ENCODE measurements at regions not wholly inside any gene's neighbourhood (a gene's known extent, or its start where the extent isn't known, plus 50 kb on each side); places are given as distances from the start of the nearest gene placed in this dataset.
A peak's percentile ranks its signal among the peaks of the same experiment; 100 is the strongest.
"Not testable (repeated sequence)": the region's sequence is repeated elsewhere in the genome, so short reads cannot be mapped to it uniquely, and the experiment has no call there.

GRCh38 chr11:37978647-37979046 lies 1380.6 kb upstream of the RAG2 start:
- Histone ChIP-seq H3K27me3 (no peaks in the 10 kb centered on the region), H3K9me3 (ENCODE audit: low read depth) (no peaks in the 10 kb centered on the region), H3K27ac (peak overlapping the region; percentile 37), H3K4me1 (ENCODE audit: low read depth) (peaks cover 24% of the 10 kb centered on the region), H3K4me3 (no peak overlapping the region), H3K36me3 (no peaks in the 10 kb centered on the region)
- peak; percentile 64 to 85 for DNase-seq (ENCODE audit: low read depth in 1 of 2, low spot score in 1 of 2)
- no peak for TF ChIP-seq CTCF (IDR thresholded peaks at IDR 0.05; ENCODE audit: low read depth, low read length)

- no peak overlapping the region for H3K27ac ChIP-seq
- H3K4me3 ChIP-seq: no peak overlapping the region
- no peaks in the 10 kb centered on the region for H3K36me3 ChIP-seq
- H3K27me3 ChIP-seq: no peaks in the 10 kb centered on the region
- no peaks in the 10 kb centered on the region for H3K9me3 ChIP-seq (ENCODE audit: low read depth)
- peak in 1 of 2 donors; percentile 17 for DNase-seq (ENCODE audit: low read depth in 1 of 2, low spot score in 1 of 2)
- peaks cover 9% of the 10 kb centered on the region for H3K4me1 ChIP-seq (ENCODE audit: low read depth)
- no peak for TF ChIP-seq CTCF (IDR thresholded peaks at IDR 0.05; ENCODE audit: low read depth, low read length)
Measured at GRCh38 chr11:37973941-37974340, 1375.9 kb upstream of the RAG2 start.

GRCh38 chr11:37972691-37973090 lies 1374.7 kb upstream of the RAG2 start:
- DNase-seq (ENCODE audit: low read depth in 1 of 2, low spot score in 1 of 2): peak in 1 of 2 donors; percentile 82
- no peaks in the 10 kb centered on the region for H3K4me1 ChIP-seq (ENCODE audit: low read depth)
- no peak for TF ChIP-seq CTCF (IDR thresholded peaks at IDR 0.05; ENCODE audit: low read depth, low read length)
- H3K27ac ChIP-seq: no peak overlapping the region
- H3K27me3 ChIP-seq: no peaks in the 10 kb centered on the region
- H3K36me3 ChIP-seq: no peaks in the 10 kb centered on the region
- no peak overlapping the region for H3K4me3 ChIP-seq
- no peaks in the 10 kb centered on the region for H3K9me3 ChIP-seq (ENCODE audit: low read depth)

GRCh38 chr11:37969336-37969735 lies 1371.3 kb upstream of the RAG2 start:
- not testable (repeated sequence) for H3K4me1 ChIP-seq (ENCODE audit: low read depth)

GRCh38 chr11:37968148-37968547 lies 1370.1 kb upstream of the RAG2 start:
- H3K9me3 ChIP-seq (ENCODE audit: low read depth): no peaks in the 10 kb centered on the region
- no peak overlapping the region for H3K27ac ChIP-seq
- no peaks in the 10 kb centered on the region for H3K4me1 ChIP-seq (ENCODE audit: low read depth)
- DNase-seq (ENCODE audit: low read depth in 1 of 2, low spot score in 1 of 2): no peak
- no peaks in the 10 kb centered on the region for H3K36me3 ChIP-seq
- H3K27me3 ChIP-seq: no peaks in the 10 kb centered on the region
- no peak for TF ChIP-seq CTCF (IDR thresholded peaks at IDR 0.05; ENCODE audit: low read depth, low read length)
- H3K4me3 ChIP-seq: no peak overlapping the region

More at GRCh38 chr11:37969336-37969735, 1371.3 kb upstream of the RAG2 start:
- H3K36me3 ChIP-seq; DNase-seq (ENCODE audit: low read depth in 1 of 2, low spot score in 1 of 2); H3K27ac ChIP-seq; H3K4me3 ChIP-seq; H3K9me3 ChIP-seq (ENCODE audit: low read depth); H3K27me3 ChIP-seq: not testable (repeated sequence)

- Histone ChIP-seq H3K27me3 (no peaks in the 10 kb centered on the region), H3K27ac (no peak overlapping the region), H3K4me3 (no peak overlapping the region), H3K9me3 (ENCODE audit: low read depth) (no peaks in the 10 kb centered on the region), H3K4me1 (ENCODE audit: low read depth) (no peaks in the 10 kb centered on the region), H3K36me3 (no peaks in the 10 kb centered on the region)
- TF ChIP-seq CTCF (IDR thresholded peaks at IDR 0.05; ENCODE audit: low read depth, low read length): no peak
- no peak for DNase-seq (ENCODE audit: low read depth in 1 of 2, low spot score in 1 of 2)
Measured at GRCh38 chr11:37967635-37968034, 1369.6 kb upstream of the RAG2 start.
